ENCODE measurements at regions not wholly inside any gene's neighbourhood (a gene's known extent, or its start where the extent isn't known, plus 50 kb on each side); places are given as distances from the start of the nearest gene placed in this dataset.

- no peak for TF ChIP-seq CEBPG (CRISPR knock-in tag; IDR thresholded peaks at IDR 0.05)
- no peak for TF ChIP-seq CEBPG (tag; conservative IDR thresholded peaks at IDR 0.05 in 1 of 2, IDR thresholded peaks at IDR 0.05 in 1 of 2)
- TF ChIP-seq AFF1 (IDR thresholded peaks at IDR 0.05; ENCODE audit: low read depth in 1 of 2, partially characterized antibody in 2 of 2) = no peak
- TF ChIP-seq SIX5 (IDR thresholded peaks at IDR 0.05; ENCODE audit: borderline replicate concordance in 1 of 2, insufficient read depth in 1 of 2, low read depth in 1 of 2, low read length in 2 of 2) = no peak
- TF ChIP-seq PRDM10 (IDR thresholded peaks at IDR 0.05; ENCODE audit: partially characterized antibody) = no peak
- TF ChIP-seq ZNF23 (CRISPR knock-in tag; IDR thresholded peaks at IDR 0.05) = no peak
- no peak for TF ChIP-seq HES1 (IDR thresholded peaks at IDR 0.05; ENCODE audit: low read depth)
- no peak for TF ChIP-seq BCL6 (CRISPR knock-in tag; IDR thresholded peaks at IDR 0.05)
- TF ChIP-seq ZNF445 (CRISPR knock-in tag; IDR thresholded peaks at IDR 0.05; ENCODE audit: low read depth) = no peak
- no peak for TF ChIP-seq CBX8 (IDR thresholded peaks at IDR 0.05; ENCODE audit: borderline replicate concordance, extremely low read depth, low read depth, low read length, poor library complexity, severe bottlenecking)
- TF ChIP-seq SPI1 (IDR thresholded peaks at IDR 0.05; ENCODE audit: borderline replicate concordance, low read depth, low read length) = no peak
- TF ChIP-seq HDGF (IDR thresholded peaks at IDR 0.05) = no peak
- TF ChIP-seq ZNF274 (IDR thresholded peaks at IDR 0.05; ENCODE audit: borderline replicate concordance, low read depth, low read length) = no peak
- no peak for TF ChIP-seq THRB (CRISPR knock-in tag; conservative IDR thresholded peaks at IDR 0.05)
- TF ChIP-seq KDM1A (IDR thresholded peaks at IDR 0.05) = no peak
These were observed 155.3 kb upstream of the SLCO3A1 start (continued) for GRCh38 chr15:91698241-91698640.
